ENCODE measurements at regions not wholly inside any gene's neighbourhood (a gene's known extent, or its start where the extent isn't known, plus 50 kb on each side); places are given as distances from the start of the nearest gene placed in this dataset.
"Not testable (repeated sequence)": the region's sequence is repeated elsewhere in the genome, so short reads cannot be mapped to it uniquely, and the experiment has no call there.

DNA sequence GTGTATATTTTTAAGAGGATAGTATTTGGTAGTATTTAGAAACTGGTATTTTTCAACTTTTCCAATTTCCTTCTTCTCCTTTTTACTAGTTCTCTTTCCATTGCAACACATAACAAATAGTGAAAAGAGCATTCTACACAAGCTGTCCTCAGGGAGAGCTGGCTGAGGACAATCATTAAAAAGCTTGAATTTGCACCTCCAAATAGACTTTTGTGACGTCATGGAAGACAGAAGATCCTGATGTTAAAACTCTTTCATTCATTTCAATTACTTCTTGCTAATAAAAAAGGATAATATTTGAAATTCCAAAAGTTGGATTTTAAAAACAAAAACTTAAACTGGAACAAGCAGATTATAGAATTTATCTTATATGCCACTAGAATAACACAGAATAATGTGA, 1356.3 kb downstream of the RPIA start:
- TF ChIP-seq, protein P1, sequence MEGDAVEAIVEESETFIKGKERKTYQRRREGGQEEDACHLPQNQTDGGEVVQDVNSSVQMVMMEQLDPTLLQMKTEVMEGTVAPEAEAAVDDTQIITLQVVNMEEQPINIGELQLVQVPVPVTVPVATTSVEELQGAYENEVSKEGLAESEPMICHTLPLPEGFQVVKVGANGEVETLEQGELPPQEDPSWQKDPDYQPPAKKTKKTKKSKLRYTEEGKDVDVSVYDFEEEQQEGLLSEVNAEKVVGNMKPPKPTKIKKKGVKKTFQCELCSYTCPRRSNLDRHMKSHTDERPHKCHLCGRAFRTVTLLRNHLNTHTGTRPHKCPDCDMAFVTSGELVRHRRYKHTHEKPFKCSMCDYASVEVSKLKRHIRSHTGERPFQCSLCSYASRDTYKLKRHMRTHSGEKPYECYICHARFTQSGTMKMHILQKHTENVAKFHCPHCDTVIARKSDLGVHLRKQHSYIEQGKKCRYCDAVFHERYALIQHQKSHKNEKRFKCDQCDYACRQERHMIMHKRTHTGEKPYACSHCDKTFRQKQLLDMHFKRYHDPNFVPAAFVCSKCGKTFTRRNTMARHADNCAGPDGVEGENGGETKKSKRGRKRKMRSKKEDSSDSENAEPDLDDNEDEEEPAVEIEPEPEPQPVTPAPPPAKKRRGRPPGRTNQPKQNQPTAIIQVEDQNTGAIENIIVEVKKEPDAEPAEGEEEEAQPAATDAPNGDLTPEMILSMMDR (IDR thresholded peaks at IDR 0.05), result not testable (repeated sequence)
- TF ChIP-seq POLR2AphosphoS5 (IDR thresholded peaks at IDR 0.05; ENCODE audit: insufficient read depth in 1 of 2, low read depth in 1 of 2); POLR2A (IDR thresholded peaks at IDR 0.05): not testable (repeated sequence)

All from vagina (tissue), 2 donors.